GM12878 (cell line): ENCODE measurements at regions not wholly inside any gene's neighbourhood (a gene's known extent, or its start where the extent isn't known, plus 50 kb on each side); places are given as distances from the start of the nearest gene placed in this dataset.

ENCODE experiments used
- CBFB ChIP-seq: IDR thresholded peaks from 2 replicates; pipeline ENCODE4 v1.6.1; 2016; ENCODE audit warnings: antibody characterized with exemption, low read depth
- CBX3 ChIP-seq: fragments of 200-600 bp; sonication (generic); IDR thresholded peaks from 2 replicates; pipeline ENCODE4 v1.6.1; 2016; ENCODE audit warnings: low read depth, borderline replicate concordance
- CEBPB ChIP-seq, 2 experiments: fragments of 150-350 bp in 1 of 2; IDR thresholded peaks; 2 replicates each; pipeline ENCODE4 v1.6.1; 2012 to 2014; ENCODE audit warnings: low read depth in 2 of 2, low read length in 2 of 2, borderline replicate concordance in 1 of 2, inconsistent platforms in 1 of 2
- CTCF ChIP-seq, 3 experiments: IDR thresholded peaks in 2 of 3; conservative IDR thresholded peaks in 1 of 3; 2 replicates each; pipeline ENCODE4 v1.5.1; 2011; ENCODE audit warnings: low read depth in 3 of 3, low read length in 3 of 3, mild to moderate bottlenecking in 3 of 3, control low read depth in 2 of 3, moderate library complexity in 2 of 3, inconsistent platforms in 1 of 3, mixed read lengths in 1 of 3; ENCODE audit not compliant: control insufficient read depth in 2 of 3, insufficient read depth in 1 of 3; ENCODE audit errors: extremely low read depth in 1 of 3
- EED ChIP-seq: sonication (generic); IDR thresholded peaks from 2 replicates; pipeline ENCODE4 v1.6.1; 2016; ENCODE audit warnings: antibody characterized with exemption, low read depth
- HCFC1 ChIP-seq: fragments of 150-350 bp; IDR thresholded peaks from 2 replicates; pipeline ENCODE4 v1.6.1; 2014; ENCODE audit warnings: low read length
- PAX8 ChIP-seq: fragments of 450-650 bp; IDR thresholded peaks from 2 replicates; pipeline ENCODE4 v1.6.1; 2017; ENCODE audit warnings: mild to moderate bottlenecking, moderate library complexity
- POLR2AphosphoS2 ChIP-seq: IDR thresholded peaks from 2 replicates; pipeline ENCODE4 v1.6.1; 2011; ENCODE audit warnings: low read depth, mild to moderate bottlenecking, low read length, improper control_type of control experiment, moderate library complexity
- POLR2AphosphoS5 ChIP-seq: IDR thresholded peaks from 2 replicates; pipeline ENCODE4 v1.6.1; 2011; ENCODE audit warnings: mild to moderate bottlenecking, low read length, inconsistent platforms
- STAT3 ChIP-seq: IDR thresholded peaks from 2 replicates; pipeline ENCODE4 v1.6.1; 2011; ENCODE audit warnings: low read depth, low read length, improper control_type of control experiment
- YY1 ChIP-seq: IDR thresholded peaks from 2 replicates; pipeline ENCODE4 v1.6.1; 2011; ENCODE audit warnings: low read depth, mild to moderate bottlenecking, low read length
- ZSCAN29 ChIP-seq: fragments of 450-650 bp; IDR thresholded peaks from 2 replicates; pipeline ENCODE4 v1.6.1; 2017; ENCODE audit warnings: mild to moderate bottlenecking, moderate library complexity
- TF ChIP-seq, protein P1 (sequence below): fragments of 450-650 bp; IDR thresholded peaks from 2 replicates; pipeline ENCODE4 v1.6.1; 2017; ENCODE audit warnings: mild to moderate bottlenecking, moderate library complexity
- TF ChIP-seq, protein P2 (sequence below): IDR thresholded peaks from 2 replicates; pipeline ENCODE4 v1.6.1; 2012; ENCODE audit warnings: low read depth, low read length, improper control_type of control experiment

DNA sequence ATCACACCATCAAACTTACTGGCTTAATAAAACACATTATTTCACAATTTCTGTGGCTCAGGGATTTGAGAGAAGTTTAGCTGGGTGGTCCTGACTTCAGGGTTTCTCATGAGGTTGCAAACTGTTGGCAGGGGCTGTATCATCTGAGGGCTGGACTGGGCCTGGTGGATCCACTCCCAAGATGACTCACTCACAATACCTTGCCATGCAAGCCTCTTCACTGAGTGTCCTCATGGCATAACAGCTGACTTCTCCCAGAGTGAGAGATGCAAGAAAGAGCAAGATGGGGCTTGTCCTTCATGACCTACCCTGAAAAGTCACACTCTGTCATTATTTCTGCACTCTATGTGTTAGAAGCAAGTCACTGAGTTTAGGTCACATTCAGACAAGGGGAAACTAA, 73.8 kb downstream of the AQP4 start:
- no peak for TF ChIP-seq POLR2AphosphoS5
- no peak for TF ChIP-seq POLR2AphosphoS2
- TF ChIP-seq, protein P1, sequence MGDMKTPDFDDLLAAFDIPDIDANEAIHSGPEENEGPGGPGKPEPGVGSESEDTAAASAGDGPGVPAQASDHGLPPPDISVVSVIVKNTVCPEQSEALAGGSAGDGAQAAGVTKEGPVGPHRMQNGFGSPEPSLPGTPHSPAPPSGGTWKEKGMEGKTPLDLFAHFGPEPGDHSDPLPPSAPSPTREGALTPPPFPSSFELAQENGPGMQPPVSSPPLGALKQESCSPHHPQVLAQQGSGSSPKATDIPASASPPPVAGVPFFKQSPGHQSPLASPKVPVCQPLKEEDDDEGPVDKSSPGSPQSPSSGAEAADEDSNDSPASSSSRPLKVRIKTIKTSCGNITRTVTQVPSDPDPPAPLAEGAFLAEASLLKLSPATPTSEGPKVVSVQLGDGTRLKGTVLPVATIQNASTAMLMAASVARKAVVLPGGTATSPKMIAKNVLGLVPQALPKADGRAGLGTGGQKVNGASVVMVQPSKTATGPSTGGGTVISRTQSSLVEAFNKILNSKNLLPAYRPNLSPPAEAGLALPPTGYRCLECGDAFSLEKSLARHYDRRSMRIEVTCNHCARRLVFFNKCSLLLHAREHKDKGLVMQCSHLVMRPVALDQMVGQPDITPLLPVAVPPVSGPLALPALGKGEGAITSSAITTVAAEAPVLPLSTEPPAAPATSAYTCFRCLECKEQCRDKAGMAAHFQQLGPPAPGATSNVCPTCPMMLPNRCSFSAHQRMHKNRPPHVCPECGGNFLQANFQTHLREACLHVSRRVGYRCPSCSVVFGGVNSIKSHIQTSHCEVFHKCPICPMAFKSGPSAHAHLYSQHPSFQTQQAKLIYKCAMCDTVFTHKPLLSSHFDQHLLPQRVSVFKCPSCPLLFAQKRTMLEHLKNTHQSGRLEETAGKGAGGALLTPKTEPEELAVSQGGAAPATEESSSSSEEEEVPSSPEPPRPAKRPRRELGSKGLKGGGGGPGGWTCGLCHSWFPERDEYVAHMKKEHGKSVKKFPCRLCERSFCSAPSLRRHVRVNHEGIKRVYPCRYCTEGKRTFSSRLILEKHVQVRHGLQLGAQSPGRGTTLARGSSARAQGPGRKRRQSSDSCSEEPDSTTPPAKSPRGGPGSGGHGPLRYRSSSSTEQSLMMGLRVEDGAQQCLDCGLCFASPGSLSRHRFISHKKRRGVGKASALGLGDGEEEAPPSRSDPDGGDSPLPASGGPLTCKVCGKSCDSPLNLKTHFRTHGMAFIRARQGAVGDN: no peak
- TF ChIP-seq STAT3: no peak
- no peak for TF ChIP-seq CEBPB (IDR thresholded peaks at IDR 0.05; ENCODE audit: borderline replicate concordance in 1 of 2, low read depth in 2 of 2, low read length in 2 of 2)
- no peak for TF ChIP-seq ZSCAN29
- TF ChIP-seq YY1: no peak
- TF ChIP-seq CBFB: no peak
- no peak for TF ChIP-seq PAX8
- no peak for TF ChIP-seq HCFC1
- no peak for TF ChIP-seq CBX3
- TF ChIP-seq EED: no peak
- no peak for TF ChIP-seq CTCF (IDR thresholded peaks at IDR 0.05 in 2 of 3, conservative IDR thresholded peaks at IDR 0.05 in 1 of 3; ENCODE audit: control insufficient read depth in 2 of 3, extremely low read depth in 1 of 3, insufficient read depth in 1 of 3, low read depth in 3 of 3, low read length in 3 of 3)
- TF ChIP-seq, protein P2, sequence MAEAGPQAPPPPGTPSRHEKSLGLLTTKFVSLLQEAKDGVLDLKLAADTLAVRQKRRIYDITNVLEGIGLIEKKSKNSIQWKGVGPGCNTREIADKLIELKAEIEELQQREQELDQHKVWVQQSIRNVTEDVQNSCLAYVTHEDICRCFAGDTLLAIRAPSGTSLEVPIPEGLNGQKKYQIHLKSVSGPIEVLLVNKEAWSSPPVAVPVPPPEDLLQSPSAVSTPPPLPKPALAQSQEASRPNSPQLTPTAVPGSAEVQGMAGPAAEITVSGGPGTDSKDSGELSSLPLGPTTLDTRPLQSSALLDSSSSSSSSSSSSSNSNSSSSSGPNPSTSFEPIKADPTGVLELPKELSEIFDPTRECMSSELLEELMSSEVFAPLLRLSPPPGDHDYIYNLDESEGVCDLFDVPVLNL: no peak
